ENCODE measurements at regions not wholly inside any gene's neighbourhood (a gene's known extent, or its start where the extent isn't known, plus 50 kb on each side); places are given as distances from the start of the nearest gene placed in this dataset.

DNA sequence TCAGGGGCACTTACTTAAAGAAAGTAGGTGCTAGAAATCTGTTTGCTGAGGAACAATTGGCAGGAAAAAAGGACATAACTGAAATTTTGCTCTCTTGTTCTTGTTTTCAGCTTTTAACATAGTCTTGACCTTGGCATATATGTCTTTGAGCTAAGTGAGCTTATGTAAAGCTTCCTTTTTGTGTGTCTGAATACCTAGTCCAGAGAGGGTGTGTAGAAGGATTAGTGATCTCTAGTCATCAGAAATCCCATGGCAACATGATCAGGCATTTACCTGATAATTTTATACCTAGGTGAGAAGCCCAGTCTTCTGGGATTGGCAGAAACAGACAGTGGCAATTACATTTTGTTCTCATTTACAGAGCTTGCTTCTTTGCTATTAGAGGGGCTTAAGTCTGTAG, 166.1 kb downstream of the SNAPC1 start:
- TF ChIP-seq, protein P1, sequence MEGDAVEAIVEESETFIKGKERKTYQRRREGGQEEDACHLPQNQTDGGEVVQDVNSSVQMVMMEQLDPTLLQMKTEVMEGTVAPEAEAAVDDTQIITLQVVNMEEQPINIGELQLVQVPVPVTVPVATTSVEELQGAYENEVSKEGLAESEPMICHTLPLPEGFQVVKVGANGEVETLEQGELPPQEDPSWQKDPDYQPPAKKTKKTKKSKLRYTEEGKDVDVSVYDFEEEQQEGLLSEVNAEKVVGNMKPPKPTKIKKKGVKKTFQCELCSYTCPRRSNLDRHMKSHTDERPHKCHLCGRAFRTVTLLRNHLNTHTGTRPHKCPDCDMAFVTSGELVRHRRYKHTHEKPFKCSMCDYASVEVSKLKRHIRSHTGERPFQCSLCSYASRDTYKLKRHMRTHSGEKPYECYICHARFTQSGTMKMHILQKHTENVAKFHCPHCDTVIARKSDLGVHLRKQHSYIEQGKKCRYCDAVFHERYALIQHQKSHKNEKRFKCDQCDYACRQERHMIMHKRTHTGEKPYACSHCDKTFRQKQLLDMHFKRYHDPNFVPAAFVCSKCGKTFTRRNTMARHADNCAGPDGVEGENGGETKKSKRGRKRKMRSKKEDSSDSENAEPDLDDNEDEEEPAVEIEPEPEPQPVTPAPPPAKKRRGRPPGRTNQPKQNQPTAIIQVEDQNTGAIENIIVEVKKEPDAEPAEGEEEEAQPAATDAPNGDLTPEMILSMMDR (IDR thresholded peaks at IDR 0.05): no peak
- TF ChIP-seq POLR2A (IDR thresholded peaks at IDR 0.05): no peak
